HG03039 (cell line): ENCODE measurements at regions not wholly inside any gene's neighbourhood (a gene's known extent, or its start where the extent isn't known, plus 50 kb on each side); places are given as distances from the start of the nearest gene placed in this dataset.
A peak's percentile ranks its signal among the peaks of the same experiment; 100 is the strongest.

Experiments
- ATAC-seq: cut with Tn5 transposase; IDR thresholded peaks from one replicate; pipeline ENCODE4 v1.9.1; 2021; ENCODE audit warnings: mild to moderate bottlenecking, moderate library complexity; ENCODE audit not compliant: unreplicated experiment

GRCh38 chr7:49244543-49244942 lies 320.2 kb downstream of the CDC14C start:
- ATAC-seq, result no peak

GRCh38 chr7:49245062-49245461 lies 320.7 kb downstream of the CDC14C start:
- no peak for ATAC-seq

DNA sequence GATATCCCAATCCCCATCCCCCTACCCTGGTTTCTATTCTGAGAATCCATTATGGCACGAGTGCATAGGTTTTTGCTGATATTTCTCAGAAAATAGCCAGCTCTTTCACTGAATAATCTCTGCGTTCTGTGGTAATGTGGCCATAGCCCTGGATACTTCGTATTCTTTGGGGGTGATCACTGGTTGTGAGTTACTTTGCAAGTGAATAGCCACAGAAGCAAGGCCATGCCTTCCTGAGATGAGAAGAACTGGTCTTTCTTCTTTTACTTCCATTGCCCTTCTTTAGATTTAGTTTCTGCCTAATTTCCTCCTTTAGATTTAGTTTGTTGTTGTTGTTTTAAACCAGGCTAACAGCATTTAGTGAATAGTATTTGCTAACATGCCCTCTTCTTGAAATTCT lies 323.4 kb downstream of the CDC14C start:
- ATAC-seq, result no peak

GRCh38 chr7:49255054-49255453 lies 330.7 kb downstream of the CDC14C start:
- ATAC-seq, result no peak

- no peak for ATAC-seq
These were observed 336.2 kb downstream of the CDC14C start for GRCh38 chr7:49260538-49260937.

DNA sequence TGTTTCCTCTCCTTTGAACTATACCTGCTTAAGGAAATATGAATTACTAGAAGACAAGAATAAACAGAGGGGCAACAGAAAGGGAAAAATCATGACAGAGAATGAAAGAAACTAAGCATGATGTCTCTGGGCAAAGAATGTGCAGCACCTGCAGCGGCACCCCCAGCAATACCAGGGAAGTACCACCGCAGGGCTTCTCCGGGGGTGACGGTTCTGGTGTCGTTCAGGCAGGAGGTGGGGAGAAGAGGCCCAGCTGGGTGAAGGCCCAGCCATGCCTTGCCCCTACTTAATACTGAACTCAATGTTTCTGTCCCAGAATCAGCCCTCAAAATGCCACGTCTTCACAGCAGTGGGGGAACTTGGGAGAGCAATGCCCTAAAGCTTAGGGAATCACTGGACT lies 337.6 kb downstream of the CDC14C start:
- ATAC-seq, result no peak

GRCh38 chr7:49264530-49264929 lies 340.2 kb downstream of the CDC14C start:
- no peak for ATAC-seq

GRCh38 chr7:49273897-49274296 lies 349.6 kb downstream of the CDC14C start:
- no peak for ATAC-seq

DNA sequence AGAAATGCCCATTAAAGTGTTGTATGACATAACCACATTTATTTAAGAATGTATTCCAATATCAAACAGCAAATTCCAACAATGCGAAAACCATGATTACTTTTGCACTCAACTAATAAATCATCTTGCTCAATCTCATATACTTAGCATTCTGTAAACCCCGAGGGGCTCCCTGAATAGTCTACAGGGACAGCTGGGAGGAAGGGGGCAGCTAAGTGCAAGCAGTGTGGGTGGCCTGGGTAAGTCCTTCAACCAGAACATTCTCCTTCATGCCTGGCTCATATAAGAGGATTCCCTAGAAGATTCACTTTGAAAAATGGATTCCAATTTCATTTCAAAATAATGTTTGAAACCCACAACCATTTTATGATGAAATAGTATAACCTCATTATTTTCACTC lies 355.5 kb downstream of the CDC14C start:
- no peak for ATAC-seq

GRCh38 chr7:49287653-49288052 lies 363.3 kb downstream of the CDC14C start:
- ATAC-seq, result no peak

- no peak for ATAC-seq
These were observed 370.3 kb downstream of the CDC14C start for GRCh38 chr7:49294611-49295010.

DNA sequence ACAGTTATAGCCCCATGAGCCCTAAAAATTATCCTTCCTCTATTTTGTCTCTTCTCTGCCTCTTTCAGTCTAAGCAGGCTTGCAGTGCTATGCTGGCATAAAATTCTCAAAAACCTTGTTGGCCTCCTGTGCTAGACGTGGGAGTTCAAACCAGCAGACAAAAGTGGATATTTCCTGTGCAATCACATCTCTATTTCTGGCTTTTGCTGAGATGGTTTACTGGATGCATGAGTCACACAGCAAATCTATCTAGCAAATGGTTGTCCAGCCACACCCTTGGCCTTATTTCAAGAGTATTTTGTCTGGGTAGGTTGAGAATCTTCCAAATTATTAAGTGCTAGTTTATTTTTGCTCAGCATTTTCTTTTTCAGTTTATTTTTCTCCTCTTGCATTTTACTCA lies 370.8 kb downstream of the CDC14C start:
- ATAC-seq, result no peak

GRCh38 chr7:49297958-49298357 lies 373.6 kb downstream of the CDC14C start:
- no peak for ATAC-seq

DNA sequence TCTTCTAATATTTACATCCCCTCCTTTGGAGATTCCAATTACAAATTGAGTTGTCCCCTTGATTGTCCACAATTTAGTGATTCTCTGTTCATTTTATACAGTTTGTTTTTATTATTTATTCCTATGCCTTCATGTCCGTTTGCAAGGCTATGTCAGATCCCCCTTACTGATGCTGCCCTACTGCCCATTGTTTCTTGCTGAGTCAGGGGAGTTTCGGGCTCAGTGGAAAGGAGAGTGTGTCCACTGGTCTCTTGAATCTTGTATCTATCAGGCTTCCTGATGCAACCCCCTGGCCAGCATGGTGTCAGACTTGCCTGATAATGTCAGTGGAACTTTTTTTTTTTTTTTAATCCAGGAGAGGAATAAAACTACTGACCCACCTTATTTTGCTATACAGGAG lies 384.4 kb downstream of the CDC14C start:
- ATAC-seq, result no peak

DNA sequence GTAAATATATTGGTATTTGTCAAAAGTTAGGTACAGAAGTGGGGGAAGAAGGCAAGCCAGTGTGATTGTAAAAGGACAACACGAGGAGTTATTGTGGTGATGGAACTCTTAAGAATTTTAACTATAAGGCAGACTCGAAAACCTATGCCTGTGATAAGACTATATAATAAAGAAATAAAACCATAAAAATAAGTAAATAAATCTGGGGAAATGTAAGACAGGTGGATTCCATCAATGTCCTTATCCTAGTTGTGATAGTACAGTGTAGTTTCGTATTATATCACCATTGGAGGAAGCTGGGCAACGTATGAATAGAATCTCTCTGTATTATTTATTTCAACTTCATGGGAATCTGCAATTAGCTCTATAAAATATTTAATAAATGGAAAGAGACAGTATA lies 395.7 kb downstream of the CDC14C start:
- ATAC-seq, result no peak

DNA sequence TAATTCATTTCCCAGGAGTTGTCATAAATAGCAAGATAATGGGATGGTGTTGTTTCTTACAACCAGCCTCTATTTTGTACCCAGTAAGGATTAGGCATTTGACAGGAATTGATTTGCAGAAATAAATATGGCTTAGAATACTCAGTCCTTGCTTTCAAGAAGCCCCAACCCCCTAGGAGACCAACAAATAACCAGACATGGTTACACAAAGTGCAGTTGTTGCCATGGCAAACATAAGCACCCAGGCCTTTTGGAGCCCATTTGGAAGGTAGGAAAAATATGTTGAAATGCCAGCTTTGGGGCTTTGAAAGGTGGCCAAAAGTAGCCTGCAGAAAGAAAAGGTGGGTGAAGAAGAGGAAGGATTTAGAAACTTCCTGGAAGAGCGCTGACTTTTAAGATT lies 397.5 kb downstream of the CDC14C start:
- no peak for ATAC-seq

GRCh38 chr7:49322476-49322875 lies 398.1 kb downstream of the CDC14C start:
- no peak for ATAC-seq

DNA sequence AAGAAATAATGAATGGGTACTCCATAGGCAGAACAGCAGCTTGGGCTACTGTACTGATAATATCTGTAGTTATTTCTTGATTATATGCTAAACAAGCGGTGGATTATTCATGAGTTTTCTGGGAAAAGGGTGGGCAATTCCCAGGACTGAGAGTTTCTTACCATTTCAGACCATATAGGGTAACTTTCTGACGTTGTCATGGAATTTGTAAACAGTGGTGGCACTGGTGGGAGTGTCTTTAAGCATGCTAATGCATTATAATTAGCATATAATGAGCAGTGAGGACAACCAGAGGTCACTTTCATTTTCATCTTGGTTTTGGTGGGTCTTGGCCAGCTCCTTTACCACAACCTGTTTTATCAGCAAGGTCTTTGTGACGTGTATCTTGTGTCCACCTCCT lies 399.7 kb downstream of the CDC14C start:
- ATAC-seq, result no peak

GRCh38 chr7:49324707-49325106 lies 400.4 kb downstream of the CDC14C start:
- no peak for ATAC-seq

DNA sequence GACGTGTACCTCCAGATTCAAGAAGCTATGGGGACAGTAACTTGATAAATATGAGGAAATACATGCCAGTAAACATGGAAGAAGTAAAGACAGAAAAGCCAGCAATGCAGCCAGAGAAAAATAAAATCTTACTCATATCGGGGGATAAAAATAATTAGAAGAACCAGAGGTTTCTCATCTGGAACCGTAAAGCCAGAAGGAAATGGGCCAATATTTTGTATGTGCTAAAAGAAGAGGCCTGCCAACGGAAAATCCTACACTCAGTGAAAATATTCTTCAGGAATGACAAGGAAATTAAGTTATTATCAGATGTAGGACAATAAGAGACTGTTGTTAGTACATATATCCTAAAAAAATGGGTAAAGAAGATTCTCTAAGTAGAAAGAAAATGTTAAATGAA lies 401.2 kb downstream of the CDC14C start:
- no peak for ATAC-seq

DNA sequence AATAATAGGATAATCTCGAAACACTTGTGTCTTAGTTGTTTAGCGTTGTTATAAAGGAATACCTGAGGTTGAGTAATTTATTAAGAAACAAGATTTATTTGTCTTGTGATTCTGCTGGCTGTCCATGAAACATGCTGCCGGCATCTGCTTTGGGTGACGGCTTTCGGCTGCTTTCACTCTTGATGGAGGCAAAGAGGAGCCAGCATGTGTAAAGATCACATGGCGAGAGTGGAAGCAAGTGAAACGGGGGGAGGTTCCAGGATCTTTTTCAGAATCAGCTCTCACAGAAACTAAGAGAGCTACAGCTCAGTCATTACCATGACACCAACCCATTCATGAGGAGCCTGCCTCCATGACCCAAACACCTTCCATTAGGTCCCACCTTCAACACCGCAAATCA lies 402.8 kb downstream of the CDC14C start:
- no peak for ATAC-seq

DNA sequence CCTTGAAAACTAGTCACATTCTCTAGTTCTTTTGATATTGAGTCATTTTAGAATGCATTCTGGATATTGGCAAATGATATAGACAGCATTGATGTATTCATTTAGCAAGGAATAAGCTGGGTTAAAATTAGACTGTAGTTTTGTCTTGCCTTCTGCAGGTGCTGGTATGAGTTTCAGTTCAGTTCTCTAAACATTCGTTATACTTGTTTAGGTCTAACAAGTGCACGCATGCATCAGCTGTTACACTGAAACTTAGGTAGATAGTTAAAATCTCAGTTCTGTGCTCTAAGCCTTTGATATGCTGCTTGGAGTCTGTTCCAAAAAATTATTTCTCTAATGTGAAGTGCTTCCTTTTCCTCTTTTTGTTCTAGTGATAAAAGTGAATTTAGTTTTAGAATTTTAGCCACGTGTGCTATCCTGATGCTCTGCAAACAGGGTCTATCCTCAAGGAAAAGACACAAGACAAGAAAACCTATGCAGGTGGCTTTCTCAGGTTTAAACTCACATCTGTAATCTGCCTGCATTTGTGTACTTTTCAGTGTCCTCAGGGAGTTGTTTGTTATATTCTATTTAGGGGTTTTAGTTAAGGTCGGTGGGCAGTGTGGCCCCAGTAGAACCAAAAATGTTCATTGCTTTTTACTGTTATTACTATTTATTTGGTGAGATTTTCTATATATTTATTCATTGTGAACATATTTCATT lies 409.0 kb downstream of the CDC14C start:
- peak; percentile 53 for ATAC-seq

DNA sequence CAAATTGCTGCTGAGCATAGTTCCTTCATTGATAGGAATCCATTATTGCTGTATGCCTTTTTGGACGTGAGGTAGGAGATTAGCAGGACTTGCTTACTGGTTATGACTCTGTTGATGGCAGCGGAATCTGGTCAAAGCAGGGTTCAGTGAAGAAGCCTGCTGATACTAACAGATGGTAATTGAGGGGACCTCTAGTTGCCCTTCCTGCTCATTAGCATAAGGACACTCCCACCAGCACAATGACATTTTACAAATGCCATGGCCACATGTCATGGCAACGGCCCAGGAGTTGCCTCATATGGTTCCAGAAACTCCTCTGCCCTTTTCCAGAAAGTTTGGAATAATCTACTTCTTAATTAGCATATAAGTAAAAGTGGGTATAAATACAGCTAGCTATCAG lies 417.5 kb downstream of the CDC14C start:
- no peak for ATAC-seq
